ENCODE measurements at regions not wholly inside any gene's neighbourhood (a gene's known extent, or its start where the extent isn't known, plus 50 kb on each side); places are given as distances from the start of the nearest gene placed in this dataset.

DNA sequence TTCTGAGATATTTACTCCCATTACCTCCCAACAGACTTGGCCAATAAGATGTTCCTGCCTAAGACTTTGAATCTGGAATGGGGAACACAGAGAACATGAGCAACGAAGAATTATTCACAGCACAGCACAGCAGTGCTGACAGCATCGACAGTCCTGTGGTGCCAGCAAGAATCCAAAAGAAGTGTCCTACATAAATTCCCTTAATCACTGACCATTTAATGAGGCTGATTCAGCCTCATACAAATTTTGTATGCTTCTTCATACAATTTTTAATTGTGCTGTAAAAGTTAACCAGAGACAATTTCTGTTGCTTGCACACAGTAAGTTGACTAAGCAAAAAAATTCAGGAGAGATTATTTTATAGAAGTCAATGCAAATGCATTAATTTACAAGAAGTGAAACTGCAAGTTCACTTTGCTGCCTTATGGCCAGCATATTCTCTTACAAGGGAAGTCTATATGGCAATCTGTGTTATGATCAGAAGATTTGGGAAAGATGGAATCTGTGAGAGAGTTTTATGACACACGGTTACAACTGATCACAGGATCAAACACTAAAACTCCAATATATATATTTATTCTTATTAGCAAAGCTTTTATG is 855.9 kb downstream of the LTN1 start:
- TF ChIP-seq, protein P1, sequence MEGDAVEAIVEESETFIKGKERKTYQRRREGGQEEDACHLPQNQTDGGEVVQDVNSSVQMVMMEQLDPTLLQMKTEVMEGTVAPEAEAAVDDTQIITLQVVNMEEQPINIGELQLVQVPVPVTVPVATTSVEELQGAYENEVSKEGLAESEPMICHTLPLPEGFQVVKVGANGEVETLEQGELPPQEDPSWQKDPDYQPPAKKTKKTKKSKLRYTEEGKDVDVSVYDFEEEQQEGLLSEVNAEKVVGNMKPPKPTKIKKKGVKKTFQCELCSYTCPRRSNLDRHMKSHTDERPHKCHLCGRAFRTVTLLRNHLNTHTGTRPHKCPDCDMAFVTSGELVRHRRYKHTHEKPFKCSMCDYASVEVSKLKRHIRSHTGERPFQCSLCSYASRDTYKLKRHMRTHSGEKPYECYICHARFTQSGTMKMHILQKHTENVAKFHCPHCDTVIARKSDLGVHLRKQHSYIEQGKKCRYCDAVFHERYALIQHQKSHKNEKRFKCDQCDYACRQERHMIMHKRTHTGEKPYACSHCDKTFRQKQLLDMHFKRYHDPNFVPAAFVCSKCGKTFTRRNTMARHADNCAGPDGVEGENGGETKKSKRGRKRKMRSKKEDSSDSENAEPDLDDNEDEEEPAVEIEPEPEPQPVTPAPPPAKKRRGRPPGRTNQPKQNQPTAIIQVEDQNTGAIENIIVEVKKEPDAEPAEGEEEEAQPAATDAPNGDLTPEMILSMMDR (IDR thresholded peaks at IDR 0.05; ENCODE audit: insufficient read depth, low read depth, low read length) = no peak
- TF ChIP-seq EZH2 (IDR thresholded peaks at IDR 0.05; ENCODE audit: insufficient read depth, low read length) = no peak
